HG03469 (cell line): ENCODE measurements at regions not wholly inside any gene's neighbourhood (a gene's known extent, or its start where the extent isn't known, plus 50 kb on each side); places are given as distances from the start of the nearest gene placed in this dataset.
"Not testable (repeated sequence)": the region's sequence is repeated elsewhere in the genome, so short reads cannot be mapped to it uniquely, and the experiment has no call there.

Experiments used
- ATAC-seq: cut with Tn5 transposase; IDR thresholded peaks from one replicate; pipeline ENCODE4 v1.9.1; 2021; ENCODE audit warnings: mild to moderate bottlenecking, moderate library complexity, moderate number of reproducible peaks; ENCODE audit not compliant: unreplicated experiment

DNA sequence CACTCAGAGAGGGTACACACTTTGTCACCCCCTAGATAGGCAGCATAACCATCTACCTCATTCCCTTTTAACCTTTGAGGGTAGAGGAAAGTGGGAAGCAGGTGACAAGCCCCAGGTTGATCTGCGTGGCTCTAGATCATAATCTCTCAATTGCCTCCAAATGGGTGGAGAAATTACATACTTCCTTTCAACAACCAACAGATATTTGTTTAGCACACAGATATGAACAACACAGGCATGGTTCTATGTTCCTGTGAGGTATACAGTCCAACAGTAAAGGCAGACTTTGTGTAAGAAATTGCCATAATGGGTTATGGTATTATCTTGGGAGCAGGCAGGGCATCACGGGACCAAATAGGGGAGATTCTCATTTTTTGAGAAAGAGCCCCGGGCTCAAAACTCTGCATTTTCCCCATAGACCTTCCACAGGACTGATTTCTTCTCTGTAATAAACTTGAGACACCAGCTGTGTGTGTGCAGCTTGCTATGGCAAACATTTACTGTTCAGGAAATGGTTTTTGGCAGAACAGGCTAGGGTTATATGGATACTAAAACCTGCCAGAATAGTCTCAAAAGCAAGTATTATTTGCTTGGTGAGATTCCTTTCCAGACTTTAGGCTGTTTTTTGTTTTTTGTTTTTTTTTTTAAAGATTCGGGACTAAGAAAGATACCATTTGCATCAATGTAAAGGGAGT lies 126.2 kb downstream of the CD164 start:
- no peak for ATAC-seq

DNA sequence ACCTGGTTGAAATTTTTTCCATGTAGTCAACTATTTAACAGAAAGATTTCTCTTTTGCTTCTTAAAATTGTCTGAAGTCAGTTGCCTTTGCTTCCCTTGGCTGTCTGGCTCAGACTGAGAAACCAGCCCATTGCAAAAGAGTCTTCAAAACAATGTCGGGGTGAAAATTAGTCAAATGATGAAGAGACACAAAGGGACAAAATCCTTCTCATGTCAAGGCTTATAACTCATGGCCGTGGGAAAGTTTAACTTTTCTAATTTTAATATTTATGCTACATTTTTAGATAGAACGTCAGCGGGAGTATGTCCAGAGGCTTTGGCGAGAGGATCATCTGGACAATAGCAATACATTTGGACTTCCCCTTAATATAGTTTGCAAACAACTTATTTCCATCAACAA lies 127.2 kb downstream of the CD164 start:
- no peak for ATAC-seq

DNA sequence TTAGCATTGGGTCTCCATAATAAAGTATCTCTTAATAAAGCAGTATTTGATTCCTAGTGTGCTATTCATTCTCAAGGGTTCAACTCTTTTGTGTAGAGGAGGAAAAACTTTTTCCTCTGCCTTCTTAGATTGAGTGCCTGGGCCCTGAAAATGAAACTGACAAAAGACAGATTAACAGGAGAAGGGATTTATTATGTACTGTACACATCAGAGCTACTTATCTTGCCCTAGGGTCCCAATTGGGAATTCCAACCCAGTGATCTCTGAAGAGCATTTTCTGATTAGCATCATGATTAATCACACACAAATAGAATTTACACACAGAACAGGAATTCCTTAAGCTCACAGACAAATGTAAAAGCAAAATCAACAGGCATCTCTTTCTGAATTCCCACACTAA lies 128.9 kb downstream of the CD164 start:
- no peak for ATAC-seq

DNA sequence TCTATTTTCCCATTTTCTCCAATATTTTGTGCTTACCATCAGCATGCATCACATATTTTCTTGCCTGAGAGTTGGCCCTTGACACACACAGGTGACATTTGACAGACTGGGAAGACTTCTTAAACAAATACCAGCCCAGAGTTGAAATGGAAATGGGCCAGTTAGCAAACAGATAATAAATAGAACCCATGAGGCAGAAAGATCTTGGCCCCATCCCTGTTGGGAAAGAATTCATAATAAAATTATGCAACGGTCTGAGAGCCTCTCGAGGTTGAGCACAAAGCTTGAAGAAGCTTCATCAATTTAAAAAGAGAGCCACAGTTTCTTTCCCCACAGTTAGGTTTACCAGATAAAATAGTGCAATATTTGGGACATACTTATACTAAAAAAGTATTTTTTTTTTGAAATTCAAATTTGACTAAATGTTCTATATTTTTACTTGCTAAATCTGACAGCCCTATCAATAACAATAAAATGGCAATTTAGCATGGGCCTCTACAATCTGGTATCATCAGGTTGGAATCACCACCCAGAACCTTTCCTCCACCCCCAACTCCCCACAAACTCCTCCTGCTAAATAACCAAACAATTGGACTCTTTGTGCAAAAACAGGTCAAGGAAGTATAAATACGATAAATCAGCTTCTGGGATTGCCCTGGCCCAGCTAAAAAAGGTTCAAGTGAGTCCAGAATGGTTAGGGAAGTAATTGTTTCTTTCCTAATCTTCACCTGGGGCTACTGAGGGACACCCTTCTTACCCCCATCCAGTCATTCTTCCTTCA lies 129.8 kb downstream of the CD164 start:
- ATAC-seq = no peak

DNA sequence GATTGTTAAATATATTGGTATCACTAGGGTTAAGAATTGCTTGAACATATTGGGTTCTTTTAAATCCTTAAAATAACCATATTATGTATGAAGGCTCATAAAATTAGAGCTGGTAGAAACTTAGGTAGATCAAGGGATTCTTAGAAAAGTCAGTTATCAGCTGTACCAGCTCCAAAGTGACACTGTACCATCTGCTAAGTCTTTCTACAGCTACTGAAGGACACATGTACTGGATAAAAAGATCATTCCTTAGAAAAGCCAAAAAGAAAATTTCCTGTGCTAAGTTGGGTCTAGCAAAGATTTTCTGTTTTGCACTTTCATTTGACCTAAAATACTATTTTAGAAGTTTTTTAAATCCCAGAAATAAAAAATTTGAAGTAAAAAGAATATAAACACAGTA lies 130.4 kb downstream of the CD164 start:
- ATAC-seq = no peak

DNA sequence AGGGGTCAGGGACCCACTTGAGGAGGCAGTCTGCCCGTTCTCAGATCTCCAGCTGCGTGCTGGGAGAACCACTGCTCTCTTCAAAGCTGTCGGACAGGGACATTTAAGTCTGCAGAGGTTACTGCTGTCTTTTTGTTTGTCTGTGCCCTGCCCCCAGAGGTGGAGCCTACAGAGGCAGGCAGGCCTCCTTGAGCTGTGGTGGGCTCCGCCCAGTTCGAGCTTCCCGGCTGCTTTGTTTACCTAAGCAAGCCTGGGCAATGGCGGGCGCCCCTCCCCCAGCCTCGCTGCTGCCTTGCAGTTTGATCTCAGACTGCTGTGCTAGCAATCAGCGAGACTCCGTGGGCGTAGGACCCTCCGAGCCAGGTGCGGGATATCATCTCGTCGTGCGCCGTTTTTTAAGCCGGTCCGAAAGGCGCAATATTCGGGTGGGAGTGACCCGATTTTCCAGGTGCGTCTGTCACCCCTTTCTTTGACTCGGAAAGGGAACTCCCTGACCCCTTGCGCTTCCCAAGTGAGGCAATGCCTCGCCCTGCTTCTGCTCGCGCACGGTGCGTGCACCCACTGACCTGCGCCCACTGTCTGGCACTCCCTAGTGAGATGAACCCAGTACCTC lies 131.6 kb downstream of the CD164 start:
- not testable (repeated sequence) for ATAC-seq

DNA sequence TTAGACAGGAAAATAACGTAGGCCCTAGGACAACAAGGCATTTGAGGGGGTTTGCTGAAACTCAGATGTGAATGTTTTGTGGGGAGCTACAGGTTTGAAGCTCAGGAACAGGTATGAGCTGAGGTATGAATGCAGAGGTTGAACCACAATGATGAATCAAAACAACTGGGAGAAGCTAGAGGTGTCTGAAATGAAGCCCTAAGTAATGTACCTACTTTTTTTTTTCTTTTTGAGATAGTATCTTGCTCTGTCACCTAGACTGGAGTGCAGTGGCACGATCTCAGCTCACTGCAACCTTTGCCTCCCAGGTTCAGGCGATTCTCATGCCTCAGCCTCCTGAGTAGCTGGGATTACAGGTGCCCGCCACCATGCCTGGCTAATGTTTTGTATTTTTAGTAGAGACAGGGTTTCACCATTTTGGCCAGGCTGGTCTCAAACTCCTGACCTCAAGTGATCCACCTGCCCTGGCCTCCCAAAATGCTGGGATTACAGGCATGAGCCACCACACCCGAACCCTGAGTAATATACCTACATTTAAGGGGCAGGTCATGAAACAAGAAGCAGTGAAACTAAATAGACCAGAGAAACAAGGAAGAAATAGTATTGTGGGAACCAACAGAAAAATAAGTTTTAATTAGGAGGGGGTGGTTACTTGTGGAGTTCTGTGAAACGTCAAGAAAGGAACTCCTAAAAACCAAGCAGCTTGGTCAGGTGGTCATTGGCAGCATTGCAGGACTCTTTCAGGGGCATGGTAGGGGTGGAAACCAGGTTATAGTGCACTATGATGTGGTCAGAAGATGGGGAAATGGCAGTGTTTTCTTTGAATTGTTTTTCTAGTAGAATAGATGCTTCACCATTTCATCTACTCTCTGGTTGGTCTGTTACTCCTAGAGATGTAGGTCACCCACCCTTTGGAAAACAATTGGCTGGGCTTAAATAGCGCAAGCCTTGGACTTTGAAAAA lies 138.1 kb downstream of the CD164 start:
- ATAC-seq = no peak

DNA sequence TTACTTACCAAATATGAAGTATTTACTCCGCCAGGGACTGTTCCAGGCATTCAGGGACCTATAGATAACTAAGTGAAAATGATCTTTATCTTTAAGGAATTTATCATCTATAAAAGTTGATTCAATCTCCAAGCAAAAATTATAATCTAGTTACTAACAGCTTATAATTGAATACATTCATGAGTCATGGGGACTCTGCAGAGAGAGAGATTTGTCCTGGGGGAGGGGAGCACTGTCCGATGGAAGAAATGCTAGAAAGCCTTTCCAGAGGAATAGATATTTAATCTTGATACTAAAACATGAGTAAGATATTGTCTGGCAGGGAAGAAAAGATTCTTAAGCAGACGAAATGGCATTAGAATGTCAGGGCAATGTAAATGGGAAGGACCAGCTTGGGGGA lies 139.3 kb downstream of the CD164 start:
- no peak for ATAC-seq

DNA sequence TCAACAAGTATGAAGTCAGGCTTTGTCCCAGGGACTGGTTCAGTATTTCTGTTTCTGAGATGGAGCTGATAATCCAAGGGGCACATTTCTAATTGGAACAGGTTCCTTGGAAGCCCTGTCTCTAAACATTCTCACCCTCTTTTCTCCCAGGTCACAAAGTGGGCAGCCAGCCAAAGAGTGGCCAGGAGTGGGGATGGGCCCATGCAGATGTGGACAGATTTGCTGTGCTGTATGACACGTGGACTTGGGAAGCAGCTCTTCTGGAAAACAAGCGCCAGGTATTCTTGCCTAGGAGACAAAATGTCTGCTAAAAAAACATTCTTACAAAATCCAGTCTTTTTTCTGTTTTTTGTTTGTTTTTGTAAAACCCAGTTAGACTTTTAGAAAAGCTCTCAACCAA lies 140.2 kb downstream of the CD164 start:
- ATAC-seq = no peak

DNA sequence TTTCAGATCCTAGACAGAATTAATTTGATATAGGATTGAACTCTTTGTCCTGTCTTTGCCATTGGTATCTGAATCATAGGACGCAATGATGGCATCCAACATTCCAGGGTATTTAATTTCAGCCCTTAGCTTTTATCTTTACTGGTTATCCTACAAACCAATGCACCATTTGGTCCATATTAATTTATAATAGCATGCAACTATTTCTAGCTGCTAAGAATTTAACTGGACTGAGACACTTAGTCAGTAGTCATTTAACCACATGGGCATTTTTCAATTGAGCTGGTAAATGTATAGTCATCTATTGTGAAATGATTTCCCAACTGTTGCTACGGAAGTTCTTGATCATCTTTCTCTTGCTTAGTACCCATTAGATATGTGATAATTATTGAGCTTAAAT lies 141.1 kb downstream of the CD164 start:
- ATAC-seq = no peak

DNA sequence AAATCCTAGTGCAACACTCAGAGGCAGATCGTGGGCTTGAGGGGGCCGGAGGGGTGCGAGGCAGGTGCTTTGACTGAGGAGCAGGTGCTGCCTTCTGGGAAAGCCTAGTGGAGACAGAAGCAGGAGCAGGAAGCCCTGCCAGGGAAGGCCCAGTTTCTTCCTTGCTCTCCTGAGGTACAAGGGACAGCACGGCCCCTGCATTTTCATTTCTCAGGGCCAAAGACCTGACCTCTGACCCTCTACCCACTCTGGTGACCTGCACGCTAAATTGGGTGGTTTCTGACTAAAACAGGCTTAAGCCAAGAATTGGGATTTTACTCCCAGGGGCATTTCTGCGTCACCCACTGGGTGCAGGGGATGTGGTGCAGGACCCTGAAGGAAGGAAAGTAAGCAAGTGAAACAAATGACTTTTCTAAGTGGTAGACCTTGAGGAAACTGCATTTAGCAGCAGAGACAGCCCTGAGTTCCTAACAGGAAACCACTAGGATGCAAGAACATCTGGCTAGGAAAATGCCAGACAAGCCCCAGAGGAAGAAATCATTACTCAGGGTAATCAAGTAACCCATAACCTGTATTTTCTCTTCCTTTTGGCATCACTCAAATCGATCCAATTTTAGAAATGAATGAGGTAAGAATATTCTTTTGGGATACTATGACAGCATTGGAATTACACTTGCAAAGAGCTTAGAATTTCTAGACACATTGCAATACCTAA lies 141.7 kb downstream of the CD164 start:
- ATAC-seq = no peak

DNA sequence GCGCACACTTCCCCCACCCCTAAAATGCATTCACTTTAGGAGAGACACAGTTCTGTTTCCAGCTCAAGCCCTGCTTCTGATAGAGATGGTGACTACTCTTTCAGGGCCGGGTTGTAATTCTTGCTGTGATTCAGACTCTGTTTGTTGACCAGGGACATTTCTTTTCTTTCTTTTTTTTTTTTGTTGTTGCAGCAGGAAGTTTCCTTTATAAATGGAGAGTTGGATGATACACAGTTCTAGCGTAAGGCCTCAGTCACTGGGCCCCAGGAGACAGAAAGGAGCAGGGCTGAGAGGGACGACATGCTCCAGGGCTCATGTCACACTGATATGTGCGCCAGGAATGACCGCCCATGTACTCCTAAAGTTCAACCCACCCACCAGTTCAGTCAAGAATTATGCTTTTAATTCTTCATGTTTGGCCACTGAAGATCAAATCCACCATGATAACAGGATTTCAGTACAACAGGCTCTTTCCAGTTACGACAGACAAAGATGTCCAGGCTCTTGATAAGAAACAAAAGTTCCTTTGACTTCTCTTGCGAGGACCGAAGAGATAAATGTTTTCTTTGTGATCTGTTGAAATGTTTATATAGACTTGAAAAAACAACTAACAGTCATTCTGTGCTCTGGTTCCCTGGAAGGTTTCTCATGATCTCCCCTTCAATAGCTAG lies 142.5 kb downstream of the CD164 start:
- no peak for ATAC-seq

DNA sequence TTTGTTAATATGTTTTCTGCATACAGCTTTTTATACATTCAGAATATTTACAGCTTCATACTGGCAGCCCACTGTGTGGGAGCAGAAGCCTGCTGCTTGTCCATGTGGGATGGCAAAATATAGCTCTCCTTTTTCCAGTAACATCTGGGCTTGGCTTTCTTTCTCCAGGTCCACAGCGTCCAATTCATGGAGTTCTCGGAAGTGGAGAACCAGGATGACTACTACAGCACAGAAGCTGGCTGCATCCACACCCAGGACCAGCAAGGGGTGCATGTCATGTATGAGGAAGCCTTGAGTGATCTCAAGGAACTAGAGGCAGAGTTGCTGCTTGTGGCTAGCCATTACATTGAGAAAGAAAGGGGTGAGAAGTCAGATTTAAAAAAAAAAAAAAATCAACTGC lies 143.1 kb downstream of the CD164 start:
- no peak for ATAC-seq

DNA sequence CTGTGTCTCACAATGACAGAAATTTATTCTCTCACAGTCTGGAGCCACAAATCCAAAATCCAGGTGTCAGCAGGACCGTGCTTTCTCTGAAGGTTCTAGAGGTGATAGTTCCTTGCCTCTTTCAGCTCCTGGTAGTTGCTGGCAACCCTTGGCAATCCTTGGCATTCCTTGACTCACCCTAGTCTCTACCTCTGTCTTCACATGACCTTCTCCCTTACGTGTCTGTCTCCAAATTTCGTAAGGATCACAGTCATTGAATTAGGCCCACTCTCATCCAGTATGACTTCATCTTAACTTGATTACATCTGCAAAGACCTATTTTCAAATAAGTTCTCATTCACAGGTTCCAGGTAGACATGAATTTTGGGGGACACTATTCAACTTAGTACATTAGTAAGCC lies 143.1 kb downstream of the CEP57L1 start:
- ATAC-seq = no peak

DNA sequence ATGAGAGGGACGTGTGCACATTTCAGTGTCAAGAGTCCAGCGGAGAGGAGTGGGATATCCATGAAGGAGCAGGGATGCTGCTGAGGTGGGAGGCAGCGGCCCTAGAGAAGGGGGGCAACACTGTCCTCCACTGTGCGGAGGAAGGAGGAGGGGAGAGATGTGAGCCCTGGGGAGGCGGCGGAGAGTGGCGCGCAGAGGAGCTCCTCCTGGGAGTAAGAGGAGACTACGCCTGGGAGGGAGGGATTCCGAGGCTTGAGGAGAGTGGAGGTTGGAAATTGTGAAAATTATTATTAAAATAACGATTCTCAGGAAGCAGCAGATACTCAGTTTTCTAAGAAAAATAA lies 142.7 kb downstream of the CEP57L1 start:
- no peak for ATAC-seq

DNA sequence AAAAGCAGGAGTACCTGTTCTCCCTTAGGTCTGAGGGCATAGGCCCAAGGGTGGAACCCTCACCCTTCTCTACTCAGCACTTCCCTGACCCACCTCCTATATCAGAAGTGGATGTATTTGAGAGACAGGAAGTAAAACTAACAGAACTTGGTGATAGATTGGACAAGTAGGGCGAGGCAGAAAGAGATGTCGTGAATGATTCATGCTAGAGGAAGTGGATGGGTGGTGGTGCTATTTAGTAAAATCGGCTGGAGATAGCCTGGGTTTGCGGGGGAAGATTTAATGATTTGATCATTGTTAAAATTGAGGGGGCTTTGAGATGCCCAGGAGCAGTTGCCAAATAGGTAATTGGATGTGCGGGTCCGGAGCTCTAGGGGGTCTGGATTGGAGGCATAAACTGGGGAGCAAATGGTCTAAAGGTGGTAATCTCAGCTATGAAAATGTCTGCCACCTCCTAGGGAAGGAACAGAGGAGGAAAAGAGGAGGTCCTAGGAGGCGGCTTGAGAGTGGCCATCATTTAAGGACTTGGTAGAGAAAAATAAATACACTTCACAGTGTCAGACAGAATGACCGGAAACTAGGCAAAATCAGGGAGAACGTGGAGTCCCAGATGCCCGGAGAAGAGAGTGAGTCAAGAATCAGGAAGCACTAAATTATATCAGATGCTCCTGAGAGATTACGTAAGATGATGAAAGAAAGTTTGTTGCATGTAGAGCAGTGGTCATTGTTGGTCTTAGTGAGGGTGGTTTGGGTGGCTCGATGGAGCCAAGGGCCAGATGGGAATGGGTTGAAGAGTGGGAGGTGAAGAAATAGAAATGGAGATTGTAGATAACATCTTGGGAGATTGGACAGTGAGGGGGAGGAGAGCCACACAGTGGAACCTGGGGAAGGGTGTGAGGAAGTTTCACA lies 142.0 kb downstream of the CEP57L1 start:
- ATAC-seq = no peak

DNA sequence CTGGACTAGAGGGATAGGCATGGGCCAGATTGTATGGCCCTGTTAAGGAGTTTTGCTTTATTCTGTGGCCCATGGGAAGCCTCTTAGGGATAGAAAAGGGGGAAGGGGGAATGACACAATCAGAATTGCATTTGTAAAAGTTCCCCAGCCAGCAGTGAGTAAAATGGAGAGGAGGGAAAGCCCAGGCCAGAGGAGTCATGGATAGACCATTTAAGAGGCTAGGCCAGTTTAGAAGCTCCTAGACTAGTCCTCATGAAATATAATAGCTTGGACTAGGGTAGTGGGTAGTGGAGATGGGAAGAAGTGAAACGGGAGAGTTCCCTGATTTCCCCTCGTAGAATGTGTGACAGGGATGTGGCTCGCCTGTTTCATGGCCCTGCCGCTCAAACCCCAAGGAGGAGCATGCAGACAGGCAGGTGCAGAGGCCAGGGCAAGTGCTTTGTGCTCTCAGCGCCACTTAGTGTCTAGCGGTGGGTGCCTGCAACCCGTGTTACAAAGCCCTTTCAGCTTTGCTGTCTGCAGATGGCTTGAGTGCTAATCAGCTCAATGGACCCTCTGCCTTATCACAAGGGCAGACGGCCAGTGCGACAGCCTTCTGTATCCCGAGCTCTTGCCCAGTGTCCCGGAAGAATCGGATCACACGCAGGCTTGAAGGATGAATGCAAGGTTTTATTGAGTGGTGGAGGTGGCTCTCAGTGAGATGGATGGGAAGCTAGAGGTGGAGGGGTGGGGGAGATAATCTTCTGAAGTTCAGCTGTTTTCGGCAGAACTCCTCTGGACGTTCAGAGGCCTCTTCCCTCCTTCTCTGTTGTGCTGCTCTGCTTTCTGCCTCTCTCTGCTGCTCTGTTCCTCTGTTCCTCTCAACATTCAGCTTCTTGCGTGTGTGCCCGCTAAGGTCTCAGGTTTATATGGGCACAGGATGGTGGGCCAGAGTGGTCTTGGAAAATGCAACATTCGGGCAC lies 141.1 kb downstream of the CEP57L1 start:
- no peak for ATAC-seq
